G401 (cell line): ENCODE measurements at regions not wholly inside any gene's neighbourhood (a gene's known extent, or its start where the extent isn't known, plus 50 kb on each side); places are given as distances from the start of the nearest gene placed in this dataset.
"Not testable (repeated sequence)": the region's sequence is repeated elsewhere in the genome, so short reads cannot be mapped to it uniquely, and the experiment has no call there.

Experiments
- DNase-seq: peaks from one replicate; pipeline ENCODE4 v3.0.0-alpha.2; 2015; ENCODE audit warnings: low spot score
- in situ Hi-C: cut with HindIII; loops from 2 replicates; pipeline ENCODE4 v1.10.0; 2016; ENCODE audit warnings: low sequenced_read_pairs, mixed read lengths

DNA sequence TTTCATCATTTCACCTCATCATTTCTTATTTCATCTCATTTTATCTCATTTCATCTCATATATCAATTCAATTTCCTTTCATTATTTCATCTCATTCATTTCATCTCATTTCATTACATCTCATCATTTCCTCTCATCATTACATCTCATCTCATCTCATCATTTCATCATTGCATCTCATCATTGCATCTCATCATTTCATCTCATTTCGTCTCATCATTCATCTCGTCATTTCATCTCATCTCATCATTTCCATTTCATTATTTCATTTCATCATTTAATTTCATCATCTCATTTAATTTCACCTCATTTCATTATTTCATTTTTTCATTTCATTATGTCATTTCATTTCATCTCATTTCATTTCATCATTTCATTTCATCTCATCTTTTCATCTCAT, 168.5 kb upstream of the FAM72C start:
- in situ Hi-C loops: not testable (repeated sequence)

DNA sequence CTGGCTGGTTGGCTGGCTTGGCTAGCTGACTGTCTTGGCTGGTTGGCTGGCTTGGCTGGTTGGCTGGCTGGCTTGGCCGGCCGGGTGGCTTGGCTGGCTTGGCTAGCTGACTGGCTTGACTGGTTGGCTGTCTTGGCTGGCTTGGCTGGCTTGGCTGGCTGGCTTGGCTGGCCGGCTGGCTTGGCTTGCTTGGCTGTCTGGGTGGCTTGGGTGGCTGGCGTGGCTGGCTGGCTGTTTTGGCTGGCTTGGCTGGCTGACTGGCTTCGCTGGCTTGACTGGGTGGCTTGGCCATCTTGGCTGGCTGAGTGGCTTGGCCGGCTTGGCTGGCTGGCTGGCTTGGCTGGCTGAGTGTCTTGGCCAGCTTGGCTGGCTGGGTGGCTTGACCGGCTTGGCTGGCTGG, 133.2 kb upstream of the FAM72C start:
- in situ Hi-C loops: not testable (repeated sequence)

More for the DNA sequence above, 168.5 kb upstream of the FAM72C start:
- not testable (repeated sequence) for DNase-seq

DNA sequence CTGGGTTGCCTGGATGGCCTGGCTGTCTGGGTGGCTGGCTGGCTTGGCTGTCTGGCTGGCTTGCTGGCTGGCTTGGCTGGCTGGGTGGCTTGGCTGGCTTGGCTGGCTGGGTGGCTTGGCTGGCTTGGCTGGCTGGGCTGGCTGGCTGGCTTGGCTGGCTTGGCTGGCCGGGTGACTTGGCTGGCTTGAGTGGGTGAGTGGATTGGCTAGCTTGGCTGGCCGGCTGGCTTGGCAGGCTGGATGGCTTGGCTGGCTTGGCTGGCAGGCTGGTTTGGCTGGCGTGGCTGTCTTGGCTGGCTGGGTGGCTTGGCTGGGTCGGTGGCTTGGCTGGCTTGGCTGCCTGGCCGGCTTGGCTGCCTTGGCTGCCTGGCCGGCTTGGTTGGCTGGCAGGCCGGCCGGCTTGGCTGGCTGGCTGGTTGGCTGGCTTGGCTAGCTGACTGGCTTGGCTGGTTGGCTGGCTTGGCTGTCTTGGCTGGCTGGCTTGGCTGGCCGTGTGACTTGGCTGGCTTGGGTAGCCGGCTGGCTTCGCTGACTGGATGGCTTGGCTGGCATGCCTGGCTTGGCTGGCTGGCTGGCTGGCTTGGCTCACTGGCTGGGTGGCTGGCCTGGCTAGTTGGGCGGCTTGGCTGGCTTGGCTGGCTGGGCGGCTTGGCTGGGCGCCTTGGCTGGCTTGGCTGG, 132.4 kb upstream of the FAM72C start:
- in situ Hi-C loops: not testable (repeated sequence)
- peak; percentile 30 for DNase-seq

More for the DNA sequence above, 133.2 kb upstream of the FAM72C start:
- not testable (repeated sequence) for DNase-seq

DNA sequence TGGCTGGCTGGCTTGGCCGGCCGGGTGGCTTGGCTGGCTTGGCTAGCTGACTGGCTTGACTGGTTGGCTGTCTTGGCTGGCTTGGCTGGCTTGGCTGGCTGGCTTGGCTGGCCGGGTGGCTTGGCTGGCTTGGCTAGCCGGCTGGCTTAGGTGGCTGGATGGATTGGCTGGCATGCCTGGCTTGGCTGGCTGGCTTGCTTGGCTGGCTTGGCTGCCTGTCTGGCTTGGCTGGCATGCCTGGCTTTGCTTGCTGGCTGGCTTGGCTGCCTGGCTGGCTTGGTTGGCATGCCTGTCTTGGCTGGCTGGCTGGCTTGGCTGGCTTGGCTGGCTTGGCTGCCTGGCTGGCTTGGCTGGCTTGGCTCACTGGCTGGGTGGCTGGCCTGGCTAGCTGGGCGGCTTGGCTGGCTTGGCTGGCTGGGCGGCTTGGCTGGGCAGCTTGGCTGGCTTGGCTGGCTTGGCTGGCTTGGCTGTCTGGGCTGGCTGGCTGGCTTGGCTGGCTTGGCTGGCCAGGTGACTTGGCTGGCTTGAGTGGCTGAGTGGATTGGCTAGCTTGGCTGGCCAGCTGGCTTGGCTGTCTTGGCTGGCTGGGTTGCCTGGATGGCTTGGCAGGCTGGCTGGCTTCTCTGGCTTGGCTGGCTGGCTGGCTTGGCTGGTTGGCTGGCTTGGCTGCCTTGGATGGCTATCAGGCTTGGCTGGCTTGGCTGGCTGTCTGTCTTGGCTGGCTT, 131.5 kb upstream of the FAM72C start:
- in situ Hi-C loops, DNase-seq: not testable (repeated sequence)

DNA sequence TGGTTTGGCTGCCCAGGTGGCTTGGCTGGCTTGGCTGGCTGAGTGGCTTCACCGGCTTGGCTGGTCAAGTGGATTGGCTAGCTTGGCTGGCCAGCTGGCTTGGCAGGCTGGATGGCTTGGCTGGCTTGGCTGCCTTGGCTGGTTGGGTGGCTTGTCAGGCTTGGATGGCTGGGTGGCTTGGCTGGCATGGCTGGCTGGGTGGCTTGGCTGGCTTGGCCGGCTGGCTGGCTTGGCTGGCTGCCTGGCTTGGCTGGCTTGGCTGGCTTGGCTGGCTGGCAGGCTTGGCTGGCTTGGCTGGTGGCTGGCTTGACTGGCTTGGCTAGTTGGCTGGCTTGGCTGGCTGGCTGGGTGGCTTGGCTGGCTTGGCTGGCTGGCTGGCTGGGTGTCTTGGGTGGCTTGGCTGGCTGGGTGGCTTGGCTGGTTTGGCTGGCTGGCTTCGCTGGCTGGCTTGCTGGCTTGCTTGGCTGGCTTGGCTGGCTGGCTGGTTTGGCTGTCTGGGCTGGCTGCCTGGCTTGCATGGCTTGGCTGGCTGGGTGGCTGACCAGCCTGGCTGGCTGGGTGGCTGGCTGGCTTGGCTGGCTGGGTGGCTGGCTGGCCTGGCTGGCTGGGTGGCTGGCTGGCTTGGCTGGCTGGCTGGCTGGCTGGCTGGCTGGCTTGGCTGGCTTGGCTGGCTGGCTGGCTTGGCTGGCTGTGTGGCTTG, 130.4 kb upstream of the FAM72C start:
- DNase-seq, in situ Hi-C loops: not testable (repeated sequence)

DNA sequence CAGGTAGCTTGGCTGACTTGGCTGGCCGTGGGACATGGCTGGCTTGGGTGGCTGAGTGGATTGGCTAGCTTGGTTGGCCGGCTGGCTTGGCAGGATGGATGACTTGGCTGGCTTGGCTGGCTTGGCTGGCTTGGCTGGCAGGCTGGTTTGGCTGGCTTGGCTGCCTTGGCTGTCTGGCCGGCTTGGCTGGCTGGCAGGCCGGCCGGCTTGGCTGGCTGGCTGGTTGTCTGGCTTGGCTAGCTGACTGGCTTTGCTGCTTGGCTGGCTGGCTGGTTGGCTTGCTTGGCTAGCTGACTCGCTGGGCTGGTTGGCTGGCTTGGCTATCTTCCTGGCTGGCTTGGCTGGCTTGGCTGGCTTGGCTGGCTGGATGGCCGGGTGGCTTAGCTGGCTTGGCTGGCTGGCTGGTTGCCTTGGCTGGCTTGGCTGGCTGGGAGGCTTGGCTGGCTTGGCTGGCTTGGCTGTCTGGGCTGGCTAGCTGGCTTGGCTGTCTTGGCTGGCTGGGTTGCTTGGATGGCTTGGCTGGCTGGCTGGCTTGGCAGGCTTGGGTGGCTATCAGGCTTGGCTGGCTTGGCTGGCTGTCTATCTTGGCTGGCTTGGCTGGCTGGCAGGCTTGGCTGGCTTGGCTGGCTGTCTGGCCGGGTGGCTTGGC, 129.7 kb upstream of the FAM72C start:
- DNase-seq: peak; percentile 38

DNA sequence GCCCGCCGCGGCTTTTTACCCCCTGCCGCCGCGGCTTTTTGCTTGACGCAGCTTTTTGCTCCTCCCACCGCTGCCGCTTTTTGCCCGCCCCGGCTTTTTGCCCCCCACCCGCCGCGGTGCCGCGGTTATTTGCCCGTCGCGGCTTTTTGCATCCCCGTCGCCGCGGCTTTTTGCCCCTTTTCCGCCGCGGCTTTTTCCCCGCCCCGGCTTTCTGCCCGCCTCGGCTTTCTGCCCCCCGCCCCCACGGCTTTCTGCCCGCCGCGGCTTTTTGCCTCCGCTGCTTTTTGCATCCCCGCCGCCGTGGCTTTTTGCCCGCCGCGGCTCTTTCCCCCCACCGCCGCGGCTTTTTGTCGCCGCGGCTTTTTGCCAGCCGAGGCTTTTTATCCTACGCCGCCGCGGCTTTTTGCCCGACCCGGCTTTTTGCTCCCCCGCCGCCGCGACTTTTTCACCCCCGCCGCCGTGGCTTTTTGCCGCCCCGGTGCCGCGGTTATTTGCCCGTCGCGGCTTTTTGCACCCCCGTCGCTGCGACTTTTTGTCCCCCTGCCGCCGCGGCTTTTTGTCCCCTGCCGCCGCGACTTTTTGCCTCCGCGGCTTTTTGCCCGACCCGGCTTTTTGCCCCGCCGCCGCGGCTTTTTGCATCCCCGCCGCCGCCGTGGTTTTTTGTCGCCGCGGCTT, 105.5 kb upstream of the FAM72C start:
- in situ Hi-C loops, DNase-seq: not testable (repeated sequence)

More for the DNA sequence above, 129.7 kb upstream of the FAM72C start:
- in situ Hi-C loops: no loop called here

DNA sequence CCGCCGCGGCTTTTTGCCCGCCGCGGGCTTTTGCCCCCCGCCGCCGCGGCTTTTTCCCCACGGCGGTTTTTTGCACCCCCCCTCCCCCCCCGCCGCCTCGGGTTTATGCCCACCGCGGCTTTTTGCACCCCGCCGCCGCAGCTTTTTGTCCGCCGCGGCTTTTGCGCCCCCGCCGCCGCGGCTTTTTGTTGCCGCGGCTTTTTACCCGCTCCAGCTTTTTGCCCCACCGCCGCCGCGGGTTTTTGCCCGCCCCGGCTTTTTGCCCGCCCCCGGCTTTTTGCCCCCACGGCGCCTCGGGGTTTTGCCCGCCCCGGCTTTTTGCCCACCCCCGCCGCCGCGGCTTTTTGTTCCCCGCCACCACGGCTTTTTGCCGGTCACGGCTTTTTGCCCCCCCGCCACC, 104.9 kb upstream of the FAM72C start:
- in situ Hi-C loops, DNase-seq: not testable (repeated sequence)

DNA sequence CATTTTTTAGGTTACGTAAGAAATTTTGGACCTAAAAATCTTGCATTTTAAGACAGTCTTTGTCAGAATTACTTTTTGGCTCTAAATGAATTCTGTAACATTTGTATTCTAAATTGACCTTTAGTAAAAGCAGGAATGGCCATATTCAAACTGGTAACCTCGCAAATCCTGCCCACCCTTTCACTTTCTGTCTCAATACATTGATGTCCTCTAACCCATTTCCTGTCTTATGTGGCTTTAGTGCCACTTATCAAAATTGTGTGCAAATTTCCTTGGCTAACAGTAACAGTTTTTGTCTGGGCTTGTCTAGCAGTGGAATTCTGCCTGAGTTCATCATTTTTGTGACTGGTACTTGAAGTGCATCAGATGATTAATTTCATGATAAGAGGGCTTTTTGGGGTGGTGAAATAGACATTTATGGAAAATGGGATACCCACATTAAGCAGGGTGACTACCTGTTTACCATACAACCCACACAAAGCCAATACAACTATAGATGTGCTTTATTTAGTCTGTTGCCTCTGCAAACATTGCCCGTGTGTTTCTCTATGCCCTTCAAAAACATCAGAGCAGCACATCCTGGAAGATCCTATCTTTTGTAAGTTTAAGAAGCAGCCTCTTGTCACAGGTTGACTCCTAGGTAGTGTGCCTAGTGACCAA, 98.7 kb upstream of the FAM72C start:
- DNase-seq, in situ Hi-C loops: not testable (repeated sequence)

DNA sequence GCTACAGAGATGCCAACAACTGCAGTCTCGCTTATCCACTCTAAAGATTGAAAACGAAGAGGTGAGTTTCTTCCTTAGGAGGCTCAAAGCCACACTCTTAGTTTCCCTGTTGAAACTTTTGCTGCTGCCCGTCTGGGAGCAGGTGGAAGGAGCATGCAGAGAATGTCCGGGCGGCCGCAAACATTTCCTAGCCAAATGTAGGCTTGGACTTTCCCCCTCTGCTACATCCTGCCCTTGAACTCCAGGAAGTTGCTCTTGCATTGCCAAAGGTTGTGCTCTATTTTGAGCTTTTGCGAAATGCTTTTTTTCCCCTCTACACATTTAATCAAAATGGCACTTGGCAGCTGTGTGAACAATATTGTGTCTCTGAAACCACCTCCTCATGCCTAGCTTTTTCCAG, 95.3 kb upstream of the FAM72C start:
- in situ Hi-C loops, DNase-seq: not testable (repeated sequence)

DNA sequence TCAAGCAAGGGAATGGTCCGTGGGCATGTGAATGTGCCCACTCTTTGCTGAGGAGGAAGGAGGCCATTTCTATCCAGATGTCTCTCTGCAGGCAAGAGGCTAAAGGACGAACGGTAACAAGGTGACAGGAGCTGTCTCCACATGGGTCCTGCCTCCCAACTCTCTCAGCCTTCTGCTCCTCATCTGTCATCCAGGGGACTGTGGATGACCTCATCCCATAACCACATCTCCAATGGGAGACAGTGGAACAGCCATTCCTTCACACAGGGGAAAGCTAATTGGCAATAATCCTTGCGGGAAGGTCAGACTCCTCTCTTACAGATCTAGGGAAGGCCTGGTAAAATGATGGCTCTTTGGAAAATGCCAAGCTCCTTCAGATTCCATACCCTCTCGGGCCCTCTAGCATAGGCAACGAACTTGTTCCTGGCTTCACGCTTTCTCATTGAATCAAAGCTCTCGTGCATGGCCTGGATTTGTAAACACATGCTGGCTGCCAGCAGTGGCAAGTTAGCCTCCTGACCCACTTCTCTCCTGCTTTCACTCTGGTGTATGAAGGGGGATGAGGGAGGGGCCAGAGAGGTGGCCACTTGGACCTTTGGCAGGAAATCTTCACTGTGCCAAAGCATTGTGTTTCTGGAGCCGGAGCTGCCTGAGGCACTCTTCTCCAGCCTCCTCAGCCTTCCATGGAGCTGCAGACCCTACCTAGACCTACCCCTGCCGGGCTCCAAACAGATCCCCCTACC, 94.5 kb upstream of the FAM72C start:
- in situ Hi-C loops, DNase-seq: not testable (repeated sequence)

DNA sequence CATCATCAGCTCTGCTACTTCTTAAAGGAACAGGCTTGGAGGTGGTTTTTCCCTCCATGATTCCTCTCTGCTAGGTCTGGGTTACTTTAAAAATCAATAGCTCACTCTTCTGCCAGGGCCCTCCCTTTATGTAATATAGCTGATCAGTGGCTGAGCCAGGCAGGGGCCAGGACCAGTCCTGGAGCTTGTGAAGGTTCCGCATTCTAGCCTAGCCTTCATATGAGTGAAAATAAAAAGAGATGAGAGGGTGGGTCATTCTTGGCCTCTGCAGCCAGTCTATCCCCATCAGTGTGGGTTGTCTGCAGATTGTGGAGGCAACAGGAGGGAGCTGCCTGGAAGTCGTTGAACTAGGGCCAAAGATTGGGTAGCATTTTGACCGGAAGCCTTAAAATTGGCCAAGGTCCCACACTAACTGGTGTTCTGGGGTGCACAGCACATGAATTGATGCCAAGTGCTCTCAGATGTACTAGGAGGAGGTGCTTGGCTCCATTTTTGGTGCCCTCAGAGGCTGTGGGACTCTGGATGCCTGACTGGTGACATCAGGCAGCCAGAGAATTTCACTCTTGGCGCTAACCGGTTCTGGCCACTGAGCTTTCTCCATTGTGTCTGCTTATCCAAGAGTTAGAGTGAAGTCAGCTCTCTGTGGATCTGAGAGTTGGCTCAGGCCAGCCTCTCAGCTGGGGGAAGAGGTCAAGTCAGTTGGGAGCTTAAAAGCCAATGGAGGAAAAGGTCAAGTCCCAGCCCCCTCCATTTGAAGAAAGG, 93.7 kb upstream of the FAM72C start:
- in situ Hi-C loops, DNase-seq: not testable (repeated sequence)

DNA sequence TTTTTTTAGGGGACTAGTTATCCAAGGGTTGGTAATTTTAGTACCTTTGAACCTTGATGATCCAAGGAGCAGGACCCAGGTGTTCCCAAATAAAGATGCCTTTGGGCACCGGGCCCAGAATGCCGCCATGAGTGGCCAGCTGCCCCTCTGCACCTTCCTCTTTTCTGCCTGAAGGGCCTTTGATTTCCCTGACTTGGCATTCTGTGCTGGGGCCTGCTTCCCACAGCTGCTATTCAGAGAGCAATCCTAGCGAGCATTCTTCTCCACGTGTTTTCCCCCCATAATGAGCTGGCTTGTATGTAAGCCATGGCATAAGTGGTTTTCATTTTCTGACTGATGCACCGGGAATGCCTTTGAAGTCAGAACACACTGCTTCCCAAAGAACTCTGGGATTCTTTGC, 77.6 kb upstream of the FAM72C start:
- DNase-seq, in situ Hi-C loops: not testable (repeated sequence)

DNA sequence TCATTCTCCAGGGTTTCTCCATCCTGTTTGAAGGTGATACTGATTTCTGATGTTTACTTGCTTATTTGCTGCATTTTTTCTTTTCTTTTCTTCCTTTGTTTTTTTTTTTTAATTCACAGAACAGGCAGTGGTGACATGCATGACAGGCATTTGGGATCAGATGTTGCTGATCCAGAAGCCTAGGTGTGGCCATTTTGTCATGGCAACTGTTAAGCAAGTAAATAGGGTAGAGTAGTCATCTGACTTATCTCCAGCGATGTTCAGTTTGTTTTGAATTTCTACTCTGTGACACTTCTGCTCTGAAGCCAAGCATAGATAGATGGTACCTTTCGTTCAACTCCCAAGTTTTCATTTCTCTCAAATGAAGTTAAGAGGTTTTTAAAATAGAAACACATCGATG, 74.9 kb upstream of the FAM72C start:
- in situ Hi-C loops, DNase-seq: not testable (repeated sequence)

DNA sequence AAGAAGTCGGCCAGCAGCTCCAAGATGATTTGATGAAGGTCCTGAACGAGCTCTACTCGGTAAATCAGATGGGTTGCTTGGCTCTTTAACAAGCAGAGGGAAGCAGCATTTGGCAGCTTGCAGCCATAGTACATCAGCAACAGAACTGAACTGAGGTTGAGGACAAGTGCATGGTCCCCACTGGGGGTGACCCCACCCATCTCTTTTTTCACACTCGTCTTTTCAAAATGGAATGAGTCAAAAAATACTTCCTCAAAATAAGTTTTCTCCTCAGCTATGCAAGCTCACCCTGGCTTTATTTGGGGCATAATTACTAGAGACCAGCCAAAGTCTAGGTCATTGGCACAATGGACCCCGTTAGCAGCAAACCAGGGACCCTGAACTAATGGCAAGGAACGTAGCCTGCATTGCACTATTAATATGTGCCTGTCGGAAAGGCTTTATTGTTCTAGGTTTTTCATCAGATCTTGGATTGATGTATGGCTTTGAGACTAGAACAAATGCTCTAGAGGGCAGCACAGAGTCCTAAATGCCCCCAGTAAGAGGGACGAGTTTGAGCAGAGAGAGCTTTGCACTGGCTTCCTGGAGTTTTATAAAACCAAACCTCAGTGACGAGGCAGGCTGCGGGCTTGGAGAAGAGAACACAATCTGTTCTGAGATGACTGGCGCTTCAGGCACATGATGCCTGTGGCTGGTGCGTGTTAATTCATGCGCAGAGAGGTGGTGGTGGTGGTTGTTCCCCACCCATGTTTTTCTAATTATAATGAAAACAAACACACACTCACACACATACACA, 74.2 kb upstream of the FAM72C start:
- DNase-seq, in situ Hi-C loops: not testable (repeated sequence)

DNA sequence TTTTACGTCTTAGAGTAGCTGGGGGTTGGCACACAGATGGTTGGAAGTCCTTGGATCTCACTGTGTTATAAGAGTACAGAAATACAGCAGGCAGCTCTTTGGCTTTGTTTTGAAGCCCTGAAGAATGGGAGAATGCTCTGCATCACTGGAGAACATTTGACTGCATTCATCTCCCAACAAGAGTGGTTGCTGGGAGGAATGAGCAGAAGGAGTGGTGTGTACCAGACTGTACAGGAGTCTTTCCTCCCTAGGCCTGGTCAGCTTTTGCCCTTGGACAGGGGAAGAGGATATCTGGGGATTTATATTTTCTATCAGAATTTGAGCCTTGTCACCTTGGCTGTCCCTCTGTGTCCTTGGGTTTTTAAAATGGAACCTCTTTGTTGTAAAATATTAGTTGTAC, 70.5 kb upstream of the FAM72C start:
- in situ Hi-C loops, DNase-seq: not testable (repeated sequence)
